Peyer's patch (tissue), 4 donors: ENCODE measurements at regions not wholly inside any gene's neighbourhood (a gene's known extent, or its start where the extent isn't known, plus 50 kb on each side); places are given as distances from the start of the nearest gene placed in this dataset.

ENCODE experiments used
- CTCF ChIP-seq, 6 experiments: fragments of 450-650 bp in 4 of 6; fragments of 200-600 bp in 2 of 6; sonication (generic) in 1 of 6; IDR thresholded peaks; one replicate each; pipeline ENCODE4 v1.5.1; 2017 to 2019; ENCODE audit warnings: antibody characterized with exemption in 6 of 6, mild to moderate bottlenecking in 3 of 6, moderate library complexity in 1 of 6
- POLR2A ChIP-seq, 2 donors: fragments of 450-650 bp; IDR thresholded peaks; one replicate each; pipeline ENCODE4 v1.5.1; 2017; ENCODE audit warnings: antibody characterized with exemption in 2 of 2, mild to moderate bottlenecking in 2 of 2, moderate library complexity in 2 of 2

- peak in 3 of 6 experiments; percentile 10 to 12 (median 11) for TF ChIP-seq CTCF (IDR thresholded peaks at IDR 0.05)
- no peak for TF ChIP-seq POLR2A (IDR thresholded peaks at IDR 0.05)
Observed at GRCh38 chr4:82217986-82218715, 155.6 kb downstream of the HNRNPD start.
